Stimulated activated CD4-positive, alpha-beta T cell treated with anti-CD3 and anti-CD28 coated beads, Interleukin-4, amount 100 ng/mL, for 1 hour (primary cell): ENCODE measurements at regions not wholly inside any gene's neighbourhood (a gene's known extent, or its start where the extent isn't known, plus 50 kb on each side); places are given as distances from the start of the nearest gene placed in this dataset.
"Not testable (repeated sequence)": the region's sequence is repeated elsewhere in the genome, so short reads cannot be mapped to it uniquely, and the experiment has no call there.

Experiments
- DNase-seq: peaks from one replicate; pipeline ENCODE4 v3.0.0-alpha.2; 2020

DNA sequence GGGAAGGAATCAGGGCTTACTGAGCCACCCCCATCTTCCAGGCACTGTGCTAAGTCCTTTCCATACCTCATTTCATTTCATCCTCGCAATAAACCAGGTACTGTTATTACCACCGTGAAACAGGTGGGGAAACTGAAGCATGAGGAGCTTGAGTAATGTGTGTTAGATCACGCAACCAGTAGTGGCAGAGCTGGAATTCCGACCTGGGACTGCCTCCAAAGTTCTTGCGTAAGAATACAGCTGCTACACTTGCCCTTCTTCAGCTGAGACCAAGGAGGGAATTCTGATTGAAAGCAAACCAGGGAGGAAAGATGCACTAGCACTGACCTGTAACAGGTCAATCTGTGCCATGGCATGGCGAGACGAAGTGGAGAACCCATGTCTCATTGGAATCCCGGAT is 113.4 kb upstream of the MSX2 start:
- DNase-seq = no peak

DNA sequence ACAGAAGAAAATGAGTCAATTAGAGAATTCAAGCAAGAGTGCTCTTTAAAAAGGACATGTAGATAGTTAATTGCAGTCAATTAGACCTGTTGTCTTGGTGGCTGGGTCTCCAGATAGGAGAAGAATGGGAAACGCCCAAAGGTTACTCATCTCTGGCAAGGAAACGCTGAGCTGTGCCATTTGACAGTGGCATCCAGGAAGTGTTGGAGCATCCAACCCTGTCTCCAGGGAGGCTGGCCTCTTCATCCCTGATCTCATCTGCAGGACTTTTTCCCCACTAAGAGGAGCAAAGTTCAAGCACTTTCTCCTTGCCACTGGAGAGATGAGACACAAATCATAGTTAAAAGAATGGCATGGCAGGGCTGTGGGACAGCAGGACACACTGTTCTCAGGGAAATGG is 111.7 kb upstream of the MSX2 start:
- no peak for DNase-seq

DNA sequence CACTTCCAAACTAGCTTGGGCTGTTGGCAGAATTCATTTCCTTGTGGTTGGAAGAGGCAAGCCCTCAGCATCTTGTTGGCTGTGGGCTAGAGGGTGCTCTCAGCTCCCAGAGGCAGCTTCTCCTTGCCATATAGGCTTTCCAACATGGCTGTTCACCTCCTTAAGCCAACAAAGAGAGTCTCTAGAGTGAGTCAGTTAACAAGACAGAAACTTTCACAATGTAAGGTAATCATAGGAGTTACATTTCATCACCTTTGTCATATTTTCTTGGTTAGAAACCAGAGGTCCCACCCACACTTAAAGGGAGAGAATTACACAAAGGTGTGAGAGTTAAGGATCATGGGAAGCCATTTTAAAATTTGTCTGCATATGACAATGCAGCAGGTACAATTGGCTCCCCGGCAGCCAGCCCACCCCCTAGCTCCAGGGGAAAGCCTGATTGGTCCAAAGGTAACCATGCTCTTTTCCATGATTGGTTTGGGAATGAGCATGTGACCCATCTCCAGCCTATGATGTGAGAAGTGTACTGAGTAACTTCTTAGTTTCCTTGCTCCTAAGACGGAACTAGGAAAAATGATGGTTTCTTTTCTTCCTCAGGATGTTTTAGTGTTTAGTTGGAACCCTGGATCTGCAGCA is 109.8 kb upstream of the MSX2 start:
- no peak for DNase-seq

DNA sequence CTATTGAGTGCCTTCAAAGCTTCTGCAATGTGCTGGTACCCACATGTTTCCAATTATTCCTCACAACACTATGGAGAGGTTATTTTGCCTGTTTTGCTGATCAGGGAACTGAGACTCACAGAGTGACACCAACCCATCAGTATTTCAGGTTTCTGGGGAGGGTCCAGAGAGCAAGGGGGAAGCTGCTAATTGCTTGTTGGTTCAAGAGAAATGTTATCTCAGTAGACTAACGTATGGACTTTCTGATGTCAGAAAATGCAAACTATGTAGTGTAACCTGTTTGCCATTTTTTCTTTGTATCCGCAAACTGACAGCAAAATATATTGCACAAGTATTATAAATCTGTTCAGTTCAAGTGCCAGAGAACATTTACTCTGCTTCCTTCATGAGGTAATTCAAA is 108.3 kb upstream of the MSX2 start:
- DNase-seq = no peak

DNA sequence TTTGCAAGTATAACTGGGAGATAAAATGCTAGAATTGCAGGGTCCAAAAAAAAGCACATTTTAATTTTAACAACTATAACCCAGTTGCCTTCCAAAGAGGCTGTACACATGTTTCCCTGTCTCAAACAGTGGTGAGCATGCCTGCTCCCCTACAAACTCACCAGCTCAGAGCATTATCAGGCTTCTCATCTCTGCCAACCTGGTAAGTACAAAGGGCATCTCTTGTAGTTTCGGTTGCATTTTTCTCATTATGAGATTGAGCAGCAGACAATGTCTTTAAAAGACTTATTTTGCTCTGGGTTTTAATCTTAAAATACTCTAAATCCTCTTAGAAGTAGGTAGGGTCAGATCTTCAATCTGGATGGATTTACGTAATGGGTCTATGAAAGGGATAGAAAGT is 107.1 kb upstream of the MSX2 start:
- no peak for DNase-seq

DNA sequence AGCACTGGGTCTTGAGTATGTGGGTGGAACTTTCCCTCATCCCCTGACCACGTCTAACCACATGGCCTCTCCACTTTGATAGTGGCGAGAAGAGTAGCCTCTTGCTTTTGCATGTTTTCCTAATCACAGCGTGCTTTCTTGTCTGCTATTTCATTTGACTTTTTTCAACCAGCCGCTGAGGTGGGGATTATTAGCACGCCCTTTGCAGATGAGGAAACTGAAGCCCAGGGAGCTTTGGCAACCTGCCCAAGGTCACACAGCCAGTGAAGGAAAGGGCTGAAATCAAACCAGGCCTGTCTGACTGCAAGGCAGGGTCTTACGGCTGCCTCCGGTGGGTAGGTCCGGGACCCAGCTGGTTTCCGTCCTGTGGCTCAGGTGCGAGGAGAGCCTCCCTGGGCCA is 106.5 kb upstream of the MSX2 start:
- DNase-seq = no peak

DNA sequence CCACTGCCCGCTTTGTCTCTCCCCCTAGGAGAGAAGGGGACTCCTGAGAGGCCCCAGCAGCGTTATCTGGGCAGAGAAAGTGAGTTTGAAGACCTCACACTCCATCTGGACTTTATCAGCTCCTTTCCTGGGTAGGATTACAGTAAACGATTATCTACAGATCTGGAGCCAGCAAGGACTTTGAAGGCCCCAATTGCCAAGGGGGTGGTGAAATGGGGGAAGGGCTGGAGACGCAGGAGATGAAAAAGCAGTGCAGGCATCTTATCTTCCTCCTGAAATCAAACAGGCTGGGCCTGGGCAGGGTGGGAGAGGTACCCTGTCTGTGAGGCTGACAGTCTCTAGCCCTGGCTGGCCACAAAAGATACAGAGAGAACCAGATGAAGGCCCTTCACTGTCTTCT is 105.8 kb upstream of the MSX2 start:
- no peak for DNase-seq

DNA sequence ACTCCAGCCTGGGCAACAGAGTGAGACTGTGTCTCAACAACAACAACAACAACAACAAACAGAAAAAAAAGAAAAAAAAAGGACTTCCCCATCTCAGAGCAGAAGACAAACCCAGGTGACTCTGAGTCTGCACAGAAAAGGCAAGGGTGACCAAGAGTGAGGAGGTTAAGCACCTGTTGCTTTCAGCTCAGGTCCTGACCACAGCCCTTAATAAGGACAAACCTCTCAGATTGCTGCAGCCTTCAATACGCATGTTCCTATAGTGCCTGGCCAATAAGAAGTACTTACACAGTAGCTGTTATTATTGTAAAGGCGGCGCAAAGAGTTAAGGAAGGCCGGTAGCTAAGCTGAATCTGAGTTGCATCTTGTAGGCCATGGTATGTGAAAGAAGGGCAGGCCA is 102.3 kb upstream of the MSX2 start:
- no peak for DNase-seq

DNA sequence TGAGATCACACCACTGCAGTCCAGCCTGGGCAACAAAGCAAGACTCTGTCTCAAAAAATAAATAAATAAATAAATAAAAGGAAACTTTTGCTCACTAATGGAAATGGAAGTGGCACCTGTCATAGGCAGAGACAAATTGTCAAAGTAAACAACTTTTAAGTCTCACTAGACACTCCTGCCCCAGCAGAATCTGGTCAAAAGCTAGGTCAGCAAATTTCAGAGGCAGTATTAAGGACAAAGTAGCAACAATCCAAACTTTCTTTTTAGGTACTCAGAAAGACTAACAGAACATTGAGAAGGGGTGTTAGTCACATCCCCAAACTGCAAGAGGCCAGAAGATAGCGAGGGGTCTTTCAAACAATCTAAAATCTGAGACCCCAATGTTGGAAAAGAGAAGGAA is 101.4 kb upstream of the MSX2 start:
- no peak for DNase-seq

DNA sequence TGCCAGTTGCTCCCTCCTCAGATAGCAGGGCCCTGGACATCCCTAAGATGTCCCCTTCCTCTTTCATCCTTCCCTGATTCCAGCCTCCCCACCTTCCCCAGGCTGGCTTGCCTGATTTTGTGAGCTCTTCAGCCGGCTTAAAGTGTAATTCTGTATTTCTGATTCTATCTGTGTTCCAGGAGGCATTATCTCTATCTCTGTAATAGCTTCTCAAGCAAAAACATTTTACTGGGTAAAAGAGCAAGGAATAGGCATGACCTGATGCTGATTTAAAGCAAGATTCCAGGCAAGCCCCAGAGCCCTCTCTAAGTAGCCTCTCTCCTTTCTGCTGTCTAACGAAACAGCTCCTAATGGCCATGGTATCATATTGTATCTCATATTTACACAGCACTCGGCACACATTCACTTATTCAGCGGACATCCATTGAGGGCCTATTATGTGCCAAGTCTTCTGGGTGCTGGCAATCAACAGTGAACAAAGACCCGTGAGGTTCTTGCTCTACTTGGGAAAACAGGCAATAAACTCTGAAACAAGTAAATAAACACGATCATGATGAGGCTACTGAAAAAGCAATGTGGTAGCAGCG is 100.9 kb upstream of the MSX2 start:
- DNase-seq = no peak

DNA sequence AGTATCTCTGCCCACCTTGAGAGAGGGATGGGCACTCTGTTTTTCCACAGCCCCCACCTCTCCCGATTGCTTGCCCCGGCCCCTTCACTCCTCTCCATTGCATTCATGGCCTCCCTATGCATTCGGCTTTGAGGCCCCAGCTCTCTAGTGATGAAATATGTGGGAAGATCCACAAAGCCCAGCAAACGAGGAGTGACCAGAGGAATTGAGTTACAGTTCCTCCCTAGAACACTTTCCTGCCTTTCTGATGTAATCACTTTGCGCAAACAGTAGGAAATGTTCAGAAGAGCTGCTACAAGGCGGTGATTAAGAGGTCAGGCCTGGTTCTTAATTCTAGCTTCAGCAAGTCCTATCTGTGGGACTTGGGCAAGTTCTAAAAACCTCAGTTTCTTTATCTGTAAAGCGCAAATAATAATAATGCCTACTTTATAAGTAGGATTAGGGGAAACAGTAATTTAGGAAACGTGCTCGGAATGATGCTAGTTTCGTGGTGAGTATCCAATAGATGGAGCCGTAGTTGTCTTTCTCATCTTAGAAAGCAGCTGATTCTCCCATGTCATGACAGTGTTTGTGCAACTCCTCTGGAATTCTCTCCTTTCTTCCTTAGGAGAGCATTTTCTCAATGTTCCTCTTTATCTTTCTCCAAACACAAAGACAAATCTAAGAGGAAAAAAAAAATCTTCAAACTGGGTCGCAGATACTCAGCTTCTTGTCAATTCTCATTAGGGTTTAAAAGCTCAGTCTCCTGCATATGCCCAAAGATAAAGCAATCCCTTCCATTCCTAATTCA is 99.5 kb upstream of the MSX2 start:
- no peak for DNase-seq

DNA sequence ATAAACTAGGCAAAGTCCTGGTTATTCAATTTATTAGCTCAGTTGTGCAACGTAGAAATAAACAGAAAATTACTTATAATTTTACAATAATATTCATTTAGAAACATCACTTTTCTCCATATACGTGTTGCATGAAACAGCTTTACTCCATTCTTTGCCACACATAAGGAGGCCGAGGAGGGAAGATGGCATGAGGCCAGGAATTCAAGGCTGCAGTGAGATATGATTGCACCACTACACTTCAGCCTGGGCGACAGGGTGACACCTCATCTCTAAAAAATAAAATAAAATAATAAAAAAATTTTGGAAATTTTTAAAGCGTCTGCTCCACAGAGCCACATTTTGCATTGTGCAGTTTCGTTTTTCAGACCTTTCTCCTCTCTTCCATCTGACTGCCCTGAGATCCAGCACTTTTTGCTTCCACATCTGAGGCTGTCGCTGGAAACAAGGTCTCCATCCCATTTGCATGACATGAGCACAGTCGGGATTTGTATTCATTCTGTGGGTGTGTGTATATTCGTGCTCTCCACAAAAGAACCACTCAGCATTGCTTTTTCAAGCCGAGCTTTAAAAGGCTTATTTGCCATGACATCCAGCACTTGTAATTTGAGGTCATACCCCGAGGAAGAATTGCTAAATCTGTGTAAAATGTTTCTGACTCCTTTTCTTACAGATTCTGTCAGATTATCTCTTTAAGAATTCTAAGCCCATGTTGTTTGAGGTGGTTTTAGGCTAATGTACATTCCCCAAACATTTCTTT is 98.6 kb upstream of the MSX2 start:
- DNase-seq = no peak

DNA sequence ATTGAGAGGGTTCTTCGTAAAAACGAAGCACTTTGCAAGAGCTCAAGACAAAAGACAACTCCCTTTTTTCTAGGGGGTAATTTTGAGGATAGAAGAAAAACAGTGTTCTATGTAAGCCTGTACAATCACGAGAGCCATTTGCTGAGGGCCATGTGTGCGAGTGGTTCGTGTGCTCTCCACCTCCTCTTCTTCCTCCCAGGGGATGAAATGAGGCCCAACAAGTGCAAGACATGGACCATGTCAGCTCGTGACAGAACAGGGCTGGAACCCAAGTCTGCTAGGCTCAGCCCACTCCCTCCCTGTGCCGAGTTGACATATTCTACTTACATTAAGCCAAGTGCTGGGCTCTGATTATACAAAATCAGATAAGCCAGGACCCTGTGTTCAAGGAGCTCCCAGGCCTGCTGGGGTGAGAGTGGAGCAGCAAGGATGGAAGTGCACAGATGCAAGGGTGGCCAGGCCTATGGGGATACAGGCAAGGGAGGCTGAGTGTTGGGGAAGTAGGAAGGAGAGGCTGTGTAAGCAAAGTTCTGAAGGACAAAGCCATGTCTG is 97.9 kb upstream of the MSX2 start:
- DNase-seq = no peak

DNA sequence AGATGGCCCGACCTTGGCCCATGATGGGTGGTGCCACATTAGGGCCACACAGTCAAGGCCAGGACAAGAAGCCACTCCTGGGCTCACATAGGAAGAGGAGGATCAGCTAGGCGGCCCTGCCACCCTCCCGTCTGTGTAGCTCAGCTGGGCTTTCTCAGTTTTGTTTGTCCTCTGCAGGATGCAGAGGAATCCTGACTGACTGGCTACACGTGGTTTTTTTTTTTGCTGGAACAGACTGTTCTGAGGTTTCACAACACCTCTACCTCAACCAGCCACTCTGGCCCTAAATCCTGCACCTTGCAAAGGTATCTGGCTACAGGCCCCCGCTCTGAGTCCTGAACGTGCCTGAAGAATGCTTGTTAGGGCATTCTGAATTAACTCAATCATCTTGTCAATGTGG is 88.3 kb upstream of the MSX2 start:
- DNase-seq = no peak

DNA sequence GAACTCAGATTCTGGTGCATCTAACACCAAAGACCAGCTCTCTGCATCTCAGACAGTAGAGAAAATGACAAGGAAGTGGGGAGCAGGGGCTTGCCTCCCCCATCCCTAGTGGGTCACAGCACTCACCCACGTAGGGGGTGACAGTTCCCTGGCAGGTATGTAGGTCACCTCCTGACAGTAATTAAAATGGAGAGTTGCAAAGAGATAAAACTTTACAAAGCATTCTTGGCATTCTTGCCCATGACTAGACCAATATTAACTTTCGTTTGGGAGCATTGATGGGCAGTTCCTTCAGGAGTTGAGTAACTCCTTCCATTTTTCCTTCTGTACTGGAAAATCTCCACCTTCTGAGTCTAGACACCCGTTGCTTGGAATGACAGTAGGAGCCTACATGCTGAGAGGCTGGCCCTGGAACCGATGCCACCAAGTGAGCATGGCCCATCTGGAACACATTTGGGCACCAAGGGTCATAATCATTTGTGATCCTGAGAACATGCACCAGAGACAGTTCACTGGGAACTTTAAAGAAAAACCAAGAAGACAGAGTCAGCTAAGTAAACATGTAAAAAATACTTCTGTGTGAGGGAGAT is 81.5 kb upstream of the MSX2 start:
- no peak for DNase-seq

DNA sequence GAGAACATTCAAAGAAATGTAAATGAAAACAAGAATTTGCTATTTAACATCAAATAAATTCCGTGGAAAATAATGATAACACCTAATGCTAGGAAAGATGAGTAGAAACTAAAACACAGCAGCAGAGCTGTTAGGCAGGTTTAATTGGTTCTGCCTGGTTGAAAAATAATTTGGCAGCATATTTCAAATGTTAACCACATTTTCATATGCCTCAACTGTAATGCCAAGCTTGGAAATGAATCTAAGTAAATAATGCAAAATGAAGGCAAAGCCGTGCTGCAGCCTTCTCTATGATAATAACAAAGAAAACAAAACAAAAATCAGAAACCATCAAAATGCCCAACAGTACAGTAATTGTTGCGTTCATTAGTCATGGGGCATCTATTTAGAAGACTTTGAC is 79.9 kb upstream of the MSX2 start:
- no peak for DNase-seq

DNA sequence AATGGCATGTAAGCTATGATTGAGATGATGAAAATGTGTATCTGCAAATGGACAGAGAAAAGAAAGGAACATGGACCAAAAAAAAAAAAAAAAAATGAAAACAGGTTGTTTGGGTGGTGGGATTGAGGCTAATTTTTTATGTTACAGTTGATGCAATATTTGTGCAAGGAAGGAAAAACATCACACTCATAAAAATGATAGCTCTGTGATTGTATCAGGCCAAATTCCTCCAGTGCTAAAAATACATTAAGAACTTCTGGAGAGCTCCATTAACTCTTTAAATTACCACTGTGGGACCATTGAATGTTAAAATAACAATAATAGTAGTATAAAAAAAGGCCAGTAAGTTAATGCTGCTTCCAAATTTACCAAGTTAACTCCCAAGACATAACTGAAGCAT is 79.5 kb upstream of the MSX2 start:
- DNase-seq = no peak

DNA sequence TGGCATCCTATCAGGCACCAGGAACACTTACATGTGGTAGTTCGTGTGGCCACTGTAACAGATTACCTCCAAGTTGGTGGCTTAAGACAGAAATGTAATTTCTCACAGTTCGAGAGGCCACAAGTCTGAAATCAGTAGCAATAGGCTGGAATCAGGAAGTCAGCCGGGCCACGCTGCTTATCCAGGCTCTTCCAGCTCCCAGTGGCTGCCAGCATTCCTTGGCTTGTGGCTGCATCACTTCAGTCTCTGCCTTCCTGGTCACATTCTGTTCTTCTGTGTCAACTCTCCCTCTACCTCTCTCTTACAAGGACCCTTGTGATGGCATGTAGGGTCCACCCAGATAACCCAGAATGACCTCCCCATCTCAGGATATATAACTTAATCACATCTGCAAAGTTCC is 78.7 kb upstream of the MSX2 start:
- no peak for DNase-seq

DNA sequence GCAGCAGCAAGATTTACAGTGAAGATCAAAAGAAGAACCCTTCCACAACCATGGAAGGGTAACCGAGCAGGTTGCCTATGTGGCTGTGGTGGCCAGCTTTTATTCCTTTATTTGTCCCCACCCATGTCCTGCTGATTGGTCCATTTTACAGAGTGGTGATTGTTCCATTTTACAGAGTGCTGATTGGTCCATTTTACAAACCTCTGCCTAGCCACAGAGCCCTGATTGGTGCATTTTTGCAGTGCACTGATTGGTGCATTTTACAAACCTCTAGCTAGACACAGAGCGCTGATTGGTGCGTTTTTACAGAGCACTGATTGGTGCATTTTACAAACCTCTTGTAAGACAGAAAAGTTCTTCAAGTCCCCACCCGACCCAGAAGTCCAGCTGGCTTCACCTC is 75.8 kb upstream of the MSX2 start:
- DNase-seq = not testable (repeated sequence)

DNA sequence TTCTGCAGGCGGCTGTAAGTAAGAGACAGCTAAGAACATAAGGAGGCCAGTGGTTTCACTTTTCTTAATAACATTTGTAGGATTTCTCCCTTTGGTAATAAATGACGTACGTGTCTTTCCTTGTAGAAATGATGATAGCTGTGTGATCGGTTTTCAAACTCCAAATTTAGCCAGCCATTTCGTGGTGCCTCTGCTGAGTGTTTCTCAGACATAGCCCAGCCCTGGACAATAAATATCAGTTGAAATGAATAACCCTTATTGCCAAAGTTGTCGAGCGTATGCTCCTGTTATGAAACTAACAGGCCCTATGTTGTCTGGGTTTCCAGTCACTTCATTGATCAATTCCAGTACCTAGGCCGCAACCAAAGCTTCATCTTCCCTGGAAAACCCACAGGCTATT is 75.0 kb upstream of the MSX2 start:
- no peak for DNase-seq

DNA sequence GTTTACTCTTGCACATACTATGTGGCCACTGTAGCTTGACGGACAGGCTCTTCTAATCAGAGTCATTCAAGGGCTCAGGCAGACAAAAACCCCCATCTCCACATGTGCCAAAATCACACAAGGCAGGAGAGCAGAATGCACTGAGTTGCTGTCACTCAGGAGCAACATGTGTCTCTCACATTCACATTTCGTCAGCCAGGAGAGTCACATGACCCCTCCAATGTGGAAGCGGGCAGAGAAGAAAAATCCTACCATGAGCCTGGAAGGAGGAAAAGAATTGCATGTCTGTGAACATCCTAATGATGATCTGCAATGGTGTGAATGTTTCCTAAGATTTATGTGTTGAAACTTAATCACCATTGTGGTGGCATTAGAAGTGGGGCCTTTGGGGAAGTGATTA is 69.9 kb upstream of the MSX2 start:
- no peak for DNase-seq

DNA sequence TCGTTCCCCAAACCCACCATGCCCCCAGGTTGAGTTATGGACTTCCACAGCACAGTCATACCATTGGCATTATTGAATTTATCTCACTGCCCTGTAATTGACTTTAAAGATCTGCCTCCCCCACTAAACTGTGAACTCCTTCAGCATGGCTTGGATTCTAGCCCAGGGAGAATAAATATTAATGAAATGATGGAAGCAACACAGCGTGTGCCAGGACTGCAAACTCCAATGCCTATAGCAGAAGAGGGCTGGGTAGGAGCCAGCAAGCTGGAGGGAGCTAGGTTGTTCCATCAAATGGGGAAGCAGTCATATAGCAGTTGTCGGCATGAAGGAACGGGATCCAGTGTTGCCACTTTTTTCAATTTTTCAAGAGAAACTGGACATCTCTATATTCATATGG is 69.0 kb upstream of the MSX2 start:
- no peak for DNase-seq

DNA sequence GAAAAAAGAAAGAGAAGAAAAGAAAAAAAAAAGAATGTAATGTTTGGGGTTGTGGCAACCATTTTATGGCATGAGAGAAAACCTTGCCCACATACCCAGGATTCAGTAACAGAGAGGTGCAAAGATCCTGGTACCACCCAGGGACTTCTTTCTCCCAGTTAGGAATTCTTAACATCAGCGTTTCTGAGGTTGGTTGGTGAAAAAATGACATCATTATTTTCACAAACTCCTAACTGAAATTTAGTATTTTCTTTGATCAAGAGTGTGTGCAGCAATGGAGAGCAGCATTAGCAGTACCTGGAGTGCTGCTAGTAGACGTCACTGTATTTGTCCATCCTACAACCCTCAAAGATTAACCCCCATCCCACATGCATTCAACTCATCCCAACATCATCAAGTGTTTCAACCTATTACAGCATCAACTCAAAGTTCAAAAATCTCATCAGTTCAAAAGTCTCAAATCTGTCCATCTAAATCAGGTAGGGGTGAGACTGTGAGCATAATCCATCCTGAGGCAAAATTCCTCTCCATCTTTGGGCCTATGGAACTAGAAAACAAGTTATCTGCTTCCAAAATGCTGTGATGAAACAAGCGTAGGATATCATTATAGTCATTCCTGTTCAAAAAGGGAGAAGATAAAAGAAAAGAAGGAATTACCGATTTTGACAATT is 60.1 kb upstream of the MSX2 start:
- no peak for DNase-seq
